ENCODE measurements at regions not wholly inside any gene's neighbourhood (a gene's known extent, or its start where the extent isn't known, plus 50 kb on each side); places are given as distances from the start of the nearest gene placed in this dataset.
A peak's percentile ranks its signal among the peaks of the same experiment; 100 is the strongest.

DNA sequence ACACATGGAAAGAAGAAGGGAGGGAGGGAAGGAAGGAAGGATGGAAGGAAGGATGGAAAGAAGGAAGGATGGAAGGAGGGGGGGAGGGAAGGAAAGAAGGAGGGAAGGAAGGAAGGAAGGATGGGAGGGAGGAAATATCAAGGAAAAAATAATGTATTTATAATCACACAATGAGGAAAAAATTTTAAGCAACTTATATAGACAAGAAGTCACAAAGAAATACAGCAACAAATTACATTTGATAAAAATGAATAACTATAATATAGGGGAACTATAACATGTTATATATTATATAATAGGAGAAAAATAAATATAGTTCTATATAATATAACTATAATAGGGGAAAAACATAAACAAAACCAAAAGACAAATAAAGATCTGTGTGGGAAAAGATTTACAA is 441.8 kb downstream of the LRATD1 start:
- H3K4me2 ChIP-seq (ENCODE audit: extremely low read depth, insufficient read depth, low read length), result no peak overlapping the region
- TF ChIP-seq EZH2 (IDR thresholded peaks at IDR 0.05; ENCODE audit: low read length, missing control alignments) (no peak), CTCF (conservative IDR thresholded peaks at IDR 0.05 in 1 of 2, IDR thresholded peaks at IDR 0.05 in 1 of 2; ENCODE audit: low read depth in 1 of 2, low read length in 2 of 2) (no peak)
- H2AFZ ChIP-seq (ENCODE audit: low read length), result no peak overlapping the region

DNA sequence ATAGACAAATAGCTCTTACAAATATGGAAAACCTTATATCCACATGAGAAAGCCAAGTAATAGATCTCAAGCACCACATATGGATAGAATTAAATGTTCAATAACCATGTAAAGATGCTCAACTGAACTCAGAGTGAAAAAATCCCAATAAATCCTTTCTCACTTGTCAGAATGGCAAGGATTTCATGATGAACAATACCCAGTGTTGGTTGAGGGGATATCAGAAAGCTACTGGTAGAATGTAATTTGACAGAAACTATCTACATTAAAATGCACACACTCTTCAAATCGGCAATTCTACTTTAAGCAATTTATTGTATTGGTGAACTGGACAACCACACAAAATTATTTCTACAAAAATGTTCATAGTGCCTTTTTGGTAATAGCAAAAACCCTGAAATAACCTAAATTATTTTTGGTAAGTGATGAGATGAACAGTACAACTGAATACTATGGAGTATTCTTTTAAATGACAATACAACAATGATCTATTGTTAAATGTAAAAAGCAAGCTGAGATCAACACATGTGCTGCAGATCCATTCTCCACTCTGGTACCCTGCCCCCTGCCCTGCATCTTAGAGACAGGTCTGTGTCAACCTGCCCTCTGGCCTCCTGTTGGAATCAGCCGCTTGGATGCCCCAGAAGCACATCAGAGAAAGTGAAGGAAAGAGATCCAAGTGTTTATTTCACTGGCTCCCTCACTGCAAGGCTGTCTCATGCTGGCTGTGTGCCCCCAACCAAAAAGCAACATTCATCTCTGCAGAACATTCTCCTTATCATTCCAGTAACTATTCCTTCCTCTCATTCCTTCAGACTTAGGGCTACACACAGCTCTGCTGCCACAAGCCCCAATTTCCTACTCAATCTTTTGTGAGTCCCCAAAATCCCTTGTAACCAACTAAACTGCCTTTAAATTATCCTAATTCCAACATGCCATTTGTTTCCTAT is 442.5 kb downstream of the LRATD1 start:
- no peak overlapping the region for H3K27ac ChIP-seq (ENCODE audit: insufficient read depth, low read length)
- H3K79me2 ChIP-seq (ENCODE audit: control insufficient read depth, insufficient read depth, low read length), result no peaks in the 10 kb centered on the region
- no peak overlapping the region for H3K4me2 ChIP-seq (ENCODE audit: extremely low read depth, insufficient read depth, low read length)
- no peaks in the 10 kb centered on the region for H3K4me1 ChIP-seq (ENCODE audit: control insufficient read depth, extremely low read depth, insufficient read depth, low read length)
- no peak overlapping the region for H2AFZ ChIP-seq (ENCODE audit: low read length)
- peak in 1 of 2 donors; percentile 75 for DNase-seq (ENCODE audit: low read depth in 2 of 2)
- H3K36me3 ChIP-seq (ENCODE audit: control insufficient read depth, insufficient read depth, low read length), result no peaks in the 10 kb centered on the region
- no peaks in the 10 kb centered on the region for H4K20me1 ChIP-seq (ENCODE audit: control insufficient read depth, extremely low read depth, insufficient read depth, low read length)
- no peak for TF ChIP-seq EZH2 (IDR thresholded peaks at IDR 0.05; ENCODE audit: low read length, missing control alignments)
- TF ChIP-seq CTCF (conservative IDR thresholded peaks at IDR 0.05 in 1 of 2, IDR thresholded peaks at IDR 0.05 in 1 of 2; ENCODE audit: low read depth in 1 of 2, low read length in 2 of 2), result no peak
- H3K9ac ChIP-seq (ENCODE audit: insufficient read depth, low read length), result no peak overlapping the region
- H3K4me3 ChIP-seq (replicated peaks in 1 of 4; ENCODE audit: control extremely low read depth in 1 of 4, insufficient read depth in 1 of 4, low read depth in 3 of 4, low read length in 4 of 4), result no peak overlapping the region
- H3K9me3 ChIP-seq (ENCODE audit: control insufficient read depth, insufficient read depth, low read depth, low read length), result no peaks in the 10 kb centered on the region
- no peaks in the 10 kb centered on the region for H3K27me3 ChIP-seq (ENCODE audit: control insufficient read depth, insufficient read depth, low read length)

More for the DNA sequence above, 441.8 kb downstream of the LRATD1 start:
- DNase-seq (ENCODE audit: low read depth in 2 of 2), result no peak
- H3K4me3 ChIP-seq (replicated peaks in 1 of 4; ENCODE audit: control extremely low read depth in 1 of 4, insufficient read depth in 1 of 4, low read depth in 3 of 4, low read length in 4 of 4), result no peak overlapping the region
- no peaks in the 10 kb centered on the region for H3K79me2 ChIP-seq (ENCODE audit: control insufficient read depth, insufficient read depth, low read length)
- no peak overlapping the region for H3K27ac ChIP-seq (ENCODE audit: insufficient read depth, low read length)
- no peaks in the 10 kb centered on the region for H3K27me3 ChIP-seq (ENCODE audit: control insufficient read depth, insufficient read depth, low read length)
- H4K20me1 ChIP-seq (ENCODE audit: control insufficient read depth, extremely low read depth, insufficient read depth, low read length), result no peaks in the 10 kb centered on the region
- no peaks in the 10 kb centered on the region for H3K36me3 ChIP-seq (ENCODE audit: control insufficient read depth, insufficient read depth, low read length)
- no peak overlapping the region for H3K9ac ChIP-seq (ENCODE audit: insufficient read depth, low read length)
- H3K4me1 ChIP-seq (ENCODE audit: control insufficient read depth, extremely low read depth, insufficient read depth, low read length), result no peaks in the 10 kb centered on the region
- no peaks in the 10 kb centered on the region for H3K9me3 ChIP-seq (ENCODE audit: control insufficient read depth, insufficient read depth, low read depth, low read length)

DNA sequence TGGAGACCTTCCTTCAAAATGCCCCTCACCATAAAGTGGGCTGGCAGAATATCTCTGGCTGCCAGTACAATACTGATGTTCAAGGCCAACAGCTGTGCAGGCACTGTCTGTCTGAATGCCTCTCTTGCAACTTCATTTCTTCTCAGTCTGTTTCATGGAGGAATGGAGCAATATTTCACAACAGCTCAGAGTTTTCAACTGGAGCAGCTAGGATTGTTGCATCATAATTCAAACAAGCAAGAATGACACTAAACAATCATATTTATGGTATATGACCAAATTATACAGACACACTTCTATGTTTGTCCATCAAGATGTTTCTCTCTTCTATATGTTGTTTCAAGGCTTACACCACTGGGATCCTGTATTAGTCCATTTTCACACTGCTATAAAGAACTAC is 444.2 kb downstream of the LRATD1 start:
- H3K79me2 ChIP-seq (ENCODE audit: control insufficient read depth, insufficient read depth, low read length), result no peaks in the 10 kb centered on the region
- no peak overlapping the region for H3K4me2 ChIP-seq (ENCODE audit: extremely low read depth, insufficient read depth, low read length)
- H3K9me3 ChIP-seq (ENCODE audit: control insufficient read depth, insufficient read depth, low read depth, low read length), result no peaks in the 10 kb centered on the region
- no peak overlapping the region for H2AFZ ChIP-seq (ENCODE audit: low read length)
- no peak overlapping the region for H3K9ac ChIP-seq (ENCODE audit: insufficient read depth, low read length)
- H4K20me1 ChIP-seq (ENCODE audit: control insufficient read depth, extremely low read depth, insufficient read depth, low read length), result no peaks in the 10 kb centered on the region
- H3K4me1 ChIP-seq (ENCODE audit: control insufficient read depth, extremely low read depth, insufficient read depth, low read length), result no peaks in the 10 kb centered on the region
- no peak overlapping the region for H3K27ac ChIP-seq (ENCODE audit: insufficient read depth, low read length)
- H3K4me3 ChIP-seq (replicated peaks in 1 of 4; ENCODE audit: control extremely low read depth in 1 of 4, insufficient read depth in 1 of 4, low read depth in 3 of 4, low read length in 4 of 4), result no peak overlapping the region
- H3K27me3 ChIP-seq (ENCODE audit: control insufficient read depth, insufficient read depth, low read length), result no peaks in the 10 kb centered on the region
- DNase-seq (ENCODE audit: low read depth in 2 of 2), result peak in 1 of 2 donors; percentile 5
- TF ChIP-seq EZH2 (IDR thresholded peaks at IDR 0.05; ENCODE audit: low read length, missing control alignments), result no peak
- TF ChIP-seq CTCF (conservative IDR thresholded peaks at IDR 0.05 in 1 of 2, IDR thresholded peaks at IDR 0.05 in 1 of 2; ENCODE audit: low read depth in 1 of 2, low read length in 2 of 2), result no peak
- H3K36me3 ChIP-seq (ENCODE audit: control insufficient read depth, insufficient read depth, low read length), result no peaks in the 10 kb centered on the region
